Keratinocyte (primary cell): ENCODE measurements at regions not wholly inside any gene's neighbourhood (a gene's known extent, or its start where the extent isn't known, plus 50 kb on each side); places are given as distances from the start of the nearest gene placed in this dataset.

Source experiments
- DNase-seq: peaks from one replicate; pipeline ENCODE4 v3.0.0-alpha.2; 2011; ENCODE audit warnings: low read depth, missing footprints, low spot score
- FAIRE-seq: peaks from 2 replicates; lab custom pipeline; 2011; peaks lifted over from hg19 to GRCh38; lab: Jason Lieb, UNC
- H2AFZ ChIP-seq: 2 replicates; pipeline ENCODE4 v1.6.0; 2012; ENCODE audit warnings: low read length, control low read depth, inconsistent platforms; ENCODE audit not compliant: control insufficient read depth
- H3K27ac ChIP-seq: 2 replicates; pipeline ENCODE4 v1.5.1; 2011; ENCODE audit warnings: low read length; ENCODE audit not compliant: control insufficient read depth, insufficient read depth
- H3K27me3 ChIP-seq: 3 replicates; pipeline ENCODE4 v1.6.0; 2011; ENCODE audit warnings: low read length; ENCODE audit not compliant: control insufficient read depth, insufficient read depth; ENCODE audit errors: extremely low read depth
- H3K36me3 ChIP-seq, 2 experiments: 2 replicates in 1 of 2; 3 replicates in 1 of 2; pipeline ENCODE4 v1.5.1; 2011; ENCODE audit warnings: low read length in 2 of 2, mild to moderate bottlenecking in 1 of 2; ENCODE audit not compliant: control insufficient read depth in 2 of 2, insufficient read depth in 2 of 2; ENCODE audit errors: extremely low read depth in 1 of 2
- H3K4me1 ChIP-seq: 3 replicates; pipeline ENCODE4 v1.5.1; 2011; ENCODE audit warnings: low read length; ENCODE audit not compliant: control insufficient read depth, insufficient read depth; ENCODE audit errors: extremely low read depth
- H3K4me2 ChIP-seq: 3 replicates; pipeline ENCODE4 v1.6.0; 2011; ENCODE audit warnings: low read depth, low read length; ENCODE audit not compliant: control insufficient read depth, insufficient read depth; ENCODE audit errors: extremely low read depth
- H3K4me3 ChIP-seq, 3 experiments: fragments of 200-600 bp in 1 of 3; sonication (generic) in 1 of 3; 2 replicates in 2 of 3; 3 replicates in 1 of 3; pipeline ENCODE4 v1.5.1; 2011 to 2016; ENCODE audit warnings: low read length in 3 of 3, mild to moderate bottlenecking in 3 of 3, control low read depth in 2 of 3, inconsistent platforms in 1 of 3, low read depth in 1 of 3, mixed read lengths in 1 of 3, mixed run types in 1 of 3, moderate library complexity in 1 of 3; ENCODE audit not compliant: control insufficient read depth in 2 of 3, insufficient read depth in 2 of 3; ENCODE audit errors: extremely low read depth in 1 of 3
- H3K79me2 ChIP-seq: 2 replicates; pipeline ENCODE4 v1.6.0; 2012; ENCODE audit warnings: low read length; ENCODE audit not compliant: control insufficient read depth, insufficient read depth
- H3K9ac ChIP-seq: 3 replicates; pipeline ENCODE4 v1.6.0; 2011; ENCODE audit warnings: low read length; ENCODE audit not compliant: control insufficient read depth, insufficient read depth; ENCODE audit errors: extremely low read depth
- H3K9me1 ChIP-seq: 3 replicates; pipeline ENCODE4 v1.6.0; 2011; ENCODE audit warnings: low read length; ENCODE audit not compliant: control insufficient read depth, insufficient read depth; ENCODE audit errors: extremely low read depth
- H3K9me3 ChIP-seq: 2 replicates; pipeline ENCODE4 v1.5.1; 2012; ENCODE audit warnings: low read depth, low read length; ENCODE audit not compliant: control insufficient read depth
- H4K20me1 ChIP-seq: 3 replicates; pipeline ENCODE4 v1.6.0; 2011; ENCODE audit warnings: low read length; ENCODE audit not compliant: control insufficient read depth, insufficient read depth; ENCODE audit errors: extremely low read depth
- EZH2 ChIP-seq: IDR thresholded peaks from one replicate; pipeline ENCODE4 v1.6.1; 2012; ENCODE audit warnings: inconsistent platforms, mild to moderate bottlenecking, low read length, moderate library complexity
- dilution Hi-C: fragments of 300-500 bp; cut with MboI; formaldehyde crosslinking; loops from one replicate; pipeline ENCODE4 v1.7.0; 2020; ENCODE audit warnings: low sequenced_read_pairs; ENCODE audit not compliant: extremely low pct_ligation_motif_present
- TF ChIP-seq, protein P1 (sequence below), 3 experiments: IDR thresholded peaks in 1 of 3; conservative IDR thresholded peaks in 1 of 3; optimal IDR thresholded peaks in 1 of 3; 2 replicates in 2 of 3; 3 replicates in 1 of 3; pipeline versions ENCODE3 to v1.5.1; 2011; ENCODE audit warnings: low read length in 3 of 3, mild to moderate bottlenecking in 3 of 3, moderate library complexity in 2 of 3, control low read depth in 1 of 3, inconsistent platforms in 1 of 3; ENCODE audit not compliant: insufficient read depth in 2 of 3; ENCODE audit errors: extremely low read depth in 1 of 3

DNA sequence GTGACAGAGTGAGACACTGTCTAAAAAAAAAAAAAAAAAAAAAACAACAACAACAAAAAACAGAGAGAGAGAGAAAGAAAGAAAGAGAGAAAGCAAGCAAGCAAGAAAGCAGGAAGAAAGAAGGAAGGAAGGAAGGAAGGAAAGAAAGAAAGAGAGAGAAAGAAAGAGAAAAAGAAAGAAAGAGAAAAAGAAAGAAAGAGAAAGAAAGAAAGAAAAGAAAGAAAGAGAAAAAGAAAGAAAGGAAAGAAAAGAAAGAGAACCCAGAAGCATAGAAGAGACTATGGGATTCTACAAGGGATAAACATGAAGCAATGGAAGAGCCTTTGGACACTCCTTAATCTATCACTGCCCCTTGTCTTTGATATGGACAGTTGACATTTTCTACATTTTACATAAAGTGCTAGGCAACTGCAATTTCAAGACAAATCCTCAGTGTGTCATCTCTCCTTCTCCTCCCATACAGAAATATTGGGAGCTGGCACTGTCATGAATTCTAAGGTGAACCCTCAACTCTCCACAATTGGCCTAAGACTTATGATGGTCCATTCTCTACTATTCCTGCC, 151.9 kb upstream of the CPM start:
- H3K27ac ChIP-seq = no peak overlapping the region
- no peaks in the 10 kb centered on the region for H3K4me1 ChIP-seq
- H3K4me2 ChIP-seq = no peak overlapping the region
- no peak for DNase-seq
- TF ChIP-seq, protein P1, sequence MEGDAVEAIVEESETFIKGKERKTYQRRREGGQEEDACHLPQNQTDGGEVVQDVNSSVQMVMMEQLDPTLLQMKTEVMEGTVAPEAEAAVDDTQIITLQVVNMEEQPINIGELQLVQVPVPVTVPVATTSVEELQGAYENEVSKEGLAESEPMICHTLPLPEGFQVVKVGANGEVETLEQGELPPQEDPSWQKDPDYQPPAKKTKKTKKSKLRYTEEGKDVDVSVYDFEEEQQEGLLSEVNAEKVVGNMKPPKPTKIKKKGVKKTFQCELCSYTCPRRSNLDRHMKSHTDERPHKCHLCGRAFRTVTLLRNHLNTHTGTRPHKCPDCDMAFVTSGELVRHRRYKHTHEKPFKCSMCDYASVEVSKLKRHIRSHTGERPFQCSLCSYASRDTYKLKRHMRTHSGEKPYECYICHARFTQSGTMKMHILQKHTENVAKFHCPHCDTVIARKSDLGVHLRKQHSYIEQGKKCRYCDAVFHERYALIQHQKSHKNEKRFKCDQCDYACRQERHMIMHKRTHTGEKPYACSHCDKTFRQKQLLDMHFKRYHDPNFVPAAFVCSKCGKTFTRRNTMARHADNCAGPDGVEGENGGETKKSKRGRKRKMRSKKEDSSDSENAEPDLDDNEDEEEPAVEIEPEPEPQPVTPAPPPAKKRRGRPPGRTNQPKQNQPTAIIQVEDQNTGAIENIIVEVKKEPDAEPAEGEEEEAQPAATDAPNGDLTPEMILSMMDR (optimal IDR thresholded peaks at IDR 0.05 in 1 of 3, IDR thresholded peaks at IDR 0.05 in 1 of 3, conservative IDR thresholded peaks at IDR 0.05 in 1 of 3; ENCODE audit: extremely low read depth in 1 of 3, insufficient read depth in 2 of 3, low read length in 3 of 3) = no peak
- no peak for TF ChIP-seq EZH2
- no peak overlapping the region for H3K9ac ChIP-seq
- H3K36me3 ChIP-seq = no peaks in the 10 kb centered on the region
- H3K9me1 ChIP-seq = no peaks in the 10 kb centered on the region
- dilution Hi-C loops = no loop called here
- no peak overlapping the region for H2AFZ ChIP-seq
- no peaks in the 10 kb centered on the region for H3K27me3 ChIP-seq
- H3K9me3 ChIP-seq = no peaks in the 10 kb centered on the region
- no peak for FAIRE-seq
- H3K79me2 ChIP-seq = no peaks in the 10 kb centered on the region
- no peak overlapping the region for H3K4me3 ChIP-seq
- H4K20me1 ChIP-seq = no peaks in the 10 kb centered on the region

DNA sequence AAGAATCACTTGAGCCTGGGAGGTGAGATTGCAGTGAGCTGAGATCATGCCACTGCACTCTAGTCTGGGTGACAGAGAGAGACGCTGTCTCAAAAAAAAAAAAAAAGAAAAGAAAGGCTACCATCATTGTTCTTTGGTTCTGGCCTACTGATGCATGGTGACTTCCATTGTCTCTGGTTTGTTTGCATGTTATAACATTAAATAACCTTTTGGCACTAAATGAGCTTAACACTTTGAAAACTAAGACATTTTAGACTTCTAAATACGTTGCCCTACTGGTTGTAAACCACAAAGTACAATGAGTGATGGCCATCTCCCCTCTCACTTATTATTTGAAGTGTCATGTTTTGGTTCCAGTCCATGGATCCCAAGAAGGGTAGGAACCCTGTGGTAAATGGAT, 152.9 kb upstream of the CPM start:
- H3K9me1 ChIP-seq = no peaks in the 10 kb centered on the region
- no peak overlapping the region for H3K27ac ChIP-seq
- no peak overlapping the region for H3K4me3 ChIP-seq
- H3K9ac ChIP-seq = no peak overlapping the region
- no peak for TF ChIP-seq EZH2
- TF ChIP-seq, protein P1 (optimal IDR thresholded peaks at IDR 0.05 in 1 of 3, IDR thresholded peaks at IDR 0.05 in 1 of 3, conservative IDR thresholded peaks at IDR 0.05 in 1 of 3; ENCODE audit: extremely low read depth in 1 of 3, insufficient read depth in 2 of 3, low read length in 3 of 3) = no peak
- H3K9me3 ChIP-seq = no peaks in the 10 kb centered on the region
- H3K27me3 ChIP-seq = no peaks in the 10 kb centered on the region
- no peak overlapping the region for H2AFZ ChIP-seq
- dilution Hi-C loops = no loop called here
- H3K4me1 ChIP-seq = no peaks in the 10 kb centered on the region
- no peak for DNase-seq
- no peaks in the 10 kb centered on the region for H3K79me2 ChIP-seq
- no peak for FAIRE-seq
- no peaks in the 10 kb centered on the region for H3K36me3 ChIP-seq
- no peaks in the 10 kb centered on the region for H4K20me1 ChIP-seq
- no peak overlapping the region for H3K4me2 ChIP-seq
